ENCODE measurements at regions not wholly inside any gene's neighbourhood (a gene's known extent, or its start where the extent isn't known, plus 50 kb on each side); places are given as distances from the start of the nearest gene placed in this dataset.

GRCh38 chr18:38494065-38494464 lies 928.5 kb upstream of the CELF4 start (continued):
- TF ChIP-seq NR2C2 (IDR thresholded peaks at IDR 0.05; ENCODE audit: borderline replicate concordance, control insufficient read depth, insufficient read length, low read depth) (no peak), CBX5 (IDR thresholded peaks at IDR 0.05; ENCODE audit: low read depth) (peak; percentile 57; the same call in 1 of the 2 replicates), REST (IDR thresholded peaks at IDR 0.05; ENCODE audit: low read depth, low read length) (no peak), ASH2L (IDR thresholded peaks at IDR 0.05; ENCODE audit: borderline replicate concordance, low read depth) (no peak), GATAD2B (conservative IDR thresholded peaks at IDR 0.05; ENCODE audit: low read depth) (no peak), ZNF217 (IDR thresholded peaks at IDR 0.05) (no peak), ETV6 (conservative IDR thresholded peaks at IDR 0.05 in 1 of 2, IDR thresholded peaks at IDR 0.05 in 1 of 2; ENCODE audit: borderline replicate concordance in 1 of 2, low read depth in 1 of 2) (no peak), E4F1 (IDR thresholded peaks at IDR 0.05; ENCODE audit: borderline replicate concordance, partially characterized antibody) (no peak), MEF2B (IDR thresholded peaks at IDR 0.05; ENCODE audit: partially characterized antibody, poor library complexity, severe bottlenecking) (no peak), DPF2 (IDR thresholded peaks at IDR 0.05) (no peak), IRF5 (IDR thresholded peaks at IDR 0.05; ENCODE audit: borderline replicate concordance) (no peak), SIX5 (IDR thresholded peaks at IDR 0.05; ENCODE audit: low read depth, low read length, severe bottlenecking) (no peak), NRF1 (conservative IDR thresholded peaks at IDR 0.05; ENCODE audit: low read depth, low read length) (no peak), CHD4 (IDR thresholded peaks at IDR 0.05) (no peak), ATF7 (IDR thresholded peaks at IDR 0.05; ENCODE audit: low read depth) (no peak), JUND (IDR thresholded peaks at IDR 0.05; ENCODE audit: low read depth, low read length) (no peak), RUNX3 (IDR thresholded peaks at IDR 0.05; ENCODE audit: low read length) (0 out of 2 replicates have a peak, but pooled peaks have one; percentile 13), MYC (IDR thresholded peaks at IDR 0.05; ENCODE audit: insufficient read depth, insufficient read length, insufficient replicate concordance, low read length, severe bottlenecking) (no peak), HDGF (IDR thresholded peaks at IDR 0.05) (no peak), RELA (IDR thresholded peaks at IDR 0.05; ENCODE audit: borderline replicate concordance, partially characterized antibody) (no peak), ATF3 (IDR thresholded peaks at IDR 0.05; ENCODE audit: borderline replicate concordance, extremely low read depth, low read depth, low read length) (no peak), PAX5 (IDR thresholded peaks at IDR 0.05; ENCODE audit: borderline replicate concordance, low read depth, low read length) (no peak)

All from GM12878 (cell line).